Stimulated activated CD8-positive, alpha-beta memory T cell treated with anti-CD3 and anti-CD28 coated beads, Interleukin-15, amount 100 ng/mL, for 1 hour (primary cell): ENCODE measurements at regions not wholly inside any gene's neighbourhood (a gene's known extent, or its start where the extent isn't known, plus 50 kb on each side); places are given as distances from the start of the nearest gene placed in this dataset.

Experiments used
- DNase-seq: peaks from one replicate; pipeline ENCODE4 v3.0.0-alpha.2; 2020; ENCODE audit warnings: low read depth

GRCh38 chr2:180144338-180144813 is 137.3 kb upstream of the CWC22 start:
- DNase-seq: no peak

- no peak for DNase-seq
Observed at GRCh38 chr2:180143633-180144337, 136.7 kb upstream of the CWC22 start.

GRCh38 chr2:180141600-180141999 is 134.5 kb upstream of the CWC22 start:
- DNase-seq: no peak

- no peak for DNase-seq
Observed at GRCh38 chr2:180133736-180134135, 126.6 kb upstream of the CWC22 start.

- no peak for DNase-seq
Observed at GRCh38 chr2:180130403-180130802, 123.3 kb upstream of the CWC22 start.

GRCh38 chr2:180128861-180129260 is 121.8 kb upstream of the CWC22 start:
- no peak for DNase-seq

GRCh38 chr2:180125245-180125962 is 118.3 kb upstream of the CWC22 start:
- peak; percentile 2 for DNase-seq

- no peak for DNase-seq
Observed at GRCh38 chr2:180124273-180125139, 117.4 kb upstream of the CWC22 start.

GRCh38 chr2:180122874-180123273 is 115.8 kb upstream of the CWC22 start:
- DNase-seq: no peak

- no peak for DNase-seq
Observed at GRCh38 chr2:180115675-180116074, 108.6 kb upstream of the CWC22 start.

- DNase-seq: no peak
Observed at GRCh38 chr2:180115269-180115668, 108.2 kb upstream of the CWC22 start.

- no peak for DNase-seq
Observed at GRCh38 chr2:180111901-180112300, 104.8 kb upstream of the CWC22 start.

- DNase-seq: no peak
Observed at GRCh38 chr2:180110469-180110868, 103.4 kb upstream of the CWC22 start.

GRCh38 chr2:180101846-180102245 is 94.7 kb upstream of the CWC22 start:
- DNase-seq: no peak

GRCh38 chr2:180099308-180099707 is 92.2 kb upstream of the CWC22 start:
- DNase-seq: no peak

GRCh38 chr2:180085144-180085543 is 78.0 kb upstream of the CWC22 start:
- no peak for DNase-seq

GRCh38 chr2:180077295-180077906 is 70.3 kb upstream of the CWC22 start:
- DNase-seq: no peak

- no peak for DNase-seq
Observed at GRCh38 chr2:180075870-180076269, 68.8 kb upstream of the CWC22 start.

- DNase-seq: no peak
Observed at GRCh38 chr2:180071797-180072196, 64.7 kb upstream of the CWC22 start.

- no peak for DNase-seq
Observed at GRCh38 chr2:180063494-180064092, 56.5 kb upstream of the CWC22 start.

GRCh38 chr2:180062178-180062577 is 55.1 kb upstream of the CWC22 start:
- no peak for DNase-seq

GRCh38 chr2:180061546-180061945 is 54.4 kb upstream of the CWC22 start:
- DNase-seq: no peak
